ENCODE measurements at regions not wholly inside any gene's neighbourhood (a gene's known extent, or its start where the extent isn't known, plus 50 kb on each side); places are given as distances from the start of the nearest gene placed in this dataset.
A peak's percentile ranks its signal among the peaks of the same experiment; 100 is the strongest.

GRCh38 chr9:28064241-28064815 is 491.0 kb upstream of the C9orf72 start:
- TF ChIP-seq SUZ12 (IDR thresholded peaks at IDR 0.05; ENCODE audit: extremely low read depth, insufficient read depth, insufficient read length) (no peak), YY1 (IDR thresholded peaks at IDR 0.05; ENCODE audit: insufficient read depth, insufficient read length) (no peak), ZNF274 (IDR thresholded peaks at IDR 0.05; ENCODE audit: low read depth, low read length) (no peak)
- Histone ChIP-seq H3K9ac (ENCODE audit: insufficient read length, low read depth) (no peak overlapping the region), H3K4me3 (ENCODE audit: insufficient read length, low read depth) (no peak overlapping the region), H3K4me1 (ENCODE audit: insufficient read depth, insufficient read length) (no peaks in the 10 kb centered on the region), H3K36me3 (ENCODE audit: insufficient read depth, insufficient read length, low read length) (no peaks in the 10 kb centered on the region), H3K27me3 (ENCODE audit: insufficient read depth, insufficient read length) (no peaks in the 10 kb centered on the region), H3K9me3 (ENCODE audit: insufficient read depth, low read length) (no peaks in the 10 kb centered on the region)
- DNase-seq (ENCODE audit: low read depth, low spot score): no peak

- H3K36me3 ChIP-seq (ENCODE audit: insufficient read depth, insufficient read length, low read length): no peaks in the 10 kb centered on the region
- no peak overlapping the region for H3K9ac ChIP-seq (ENCODE audit: insufficient read length, low read depth)
- H3K4me3 ChIP-seq (ENCODE audit: insufficient read length, low read depth): no peak overlapping the region
- DNase-seq (ENCODE audit: low read depth, low spot score): peak; percentile 39
- no peaks in the 10 kb centered on the region for H3K9me3 ChIP-seq (ENCODE audit: insufficient read depth, low read length)
- H3K27me3 ChIP-seq (ENCODE audit: insufficient read depth, insufficient read length): no peaks in the 10 kb centered on the region
- H3K4me1 ChIP-seq (ENCODE audit: insufficient read depth, insufficient read length): no peaks in the 10 kb centered on the region
- no peak for TF ChIP-seq SUZ12 (IDR thresholded peaks at IDR 0.05; ENCODE audit: extremely low read depth, insufficient read depth, insufficient read length)
- TF ChIP-seq ZNF274 (IDR thresholded peaks at IDR 0.05; ENCODE audit: low read depth, low read length): no peak
These were observed 500.0 kb upstream of the C9orf72 start for GRCh38 chr9:28073270-28073669.

GRCh38 chr9:28079677-28080076 is 506.4 kb upstream of the C9orf72 start:
- Histone ChIP-seq H3K4me1 (ENCODE audit: insufficient read depth, insufficient read length) (no peaks in the 10 kb centered on the region), H3K9me3 (ENCODE audit: insufficient read depth, low read length) (no peaks in the 10 kb centered on the region), H3K36me3 (ENCODE audit: insufficient read depth, insufficient read length, low read length) (no peaks in the 10 kb centered on the region), H3K4me3 (ENCODE audit: insufficient read length, low read depth) (no peak overlapping the region), H3K9ac (ENCODE audit: insufficient read length, low read depth) (no peak overlapping the region), H3K27me3 (ENCODE audit: insufficient read depth, insufficient read length) (no peaks in the 10 kb centered on the region)
- TF ChIP-seq ZNF274 (IDR thresholded peaks at IDR 0.05; ENCODE audit: low read depth, low read length) (no peak), YY1 (IDR thresholded peaks at IDR 0.05; ENCODE audit: insufficient read depth, insufficient read length) (no peak), SUZ12 (IDR thresholded peaks at IDR 0.05; ENCODE audit: extremely low read depth, insufficient read depth, insufficient read length) (no peak)
- no peak for DNase-seq (ENCODE audit: low read depth, low spot score)

- no peaks in the 10 kb centered on the region for H3K27me3 ChIP-seq (ENCODE audit: insufficient read depth, insufficient read length)
- no peak for TF ChIP-seq SUZ12 (IDR thresholded peaks at IDR 0.05; ENCODE audit: extremely low read depth, insufficient read depth, insufficient read length)
- no peak for TF ChIP-seq ZNF274 (IDR thresholded peaks at IDR 0.05; ENCODE audit: low read depth, low read length)
- no peak for TF ChIP-seq YY1 (IDR thresholded peaks at IDR 0.05; ENCODE audit: insufficient read depth, insufficient read length)
- H3K4me1 ChIP-seq (ENCODE audit: insufficient read depth, insufficient read length): no peaks in the 10 kb centered on the region
- DNase-seq (ENCODE audit: low read depth, low spot score): no peak
- no peak overlapping the region for H3K4me3 ChIP-seq (ENCODE audit: insufficient read length, low read depth)
- no peaks in the 10 kb centered on the region for H3K36me3 ChIP-seq (ENCODE audit: insufficient read depth, insufficient read length, low read length)
- no peaks in the 10 kb centered on the region for H3K9me3 ChIP-seq (ENCODE audit: insufficient read depth, low read length)
- no peak overlapping the region for H3K9ac ChIP-seq (ENCODE audit: insufficient read length, low read depth)
These were observed 509.4 kb upstream of the C9orf72 start for GRCh38 chr9:28082671-28083070.

- H3K9ac ChIP-seq (ENCODE audit: insufficient read length, low read depth): no peak overlapping the region
- no peaks in the 10 kb centered on the region for H3K4me1 ChIP-seq (ENCODE audit: insufficient read depth, insufficient read length)
- H3K36me3 ChIP-seq (ENCODE audit: insufficient read depth, insufficient read length, low read length): no peaks in the 10 kb centered on the region
- no peaks in the 10 kb centered on the region for H3K9me3 ChIP-seq (ENCODE audit: insufficient read depth, low read length)
- TF ChIP-seq SUZ12 (IDR thresholded peaks at IDR 0.05; ENCODE audit: extremely low read depth, insufficient read depth, insufficient read length) (no peak), ZNF274 (IDR thresholded peaks at IDR 0.05; ENCODE audit: low read depth, low read length) (no peak), YY1 (IDR thresholded peaks at IDR 0.05; ENCODE audit: insufficient read depth, insufficient read length) (no peak)
- no peak overlapping the region for H3K4me3 ChIP-seq (ENCODE audit: insufficient read length, low read depth)
- H3K27me3 ChIP-seq (ENCODE audit: insufficient read depth, insufficient read length): no peaks in the 10 kb centered on the region
- no peak for DNase-seq (ENCODE audit: low read depth, low spot score)
These were observed 513.6 kb upstream of the C9orf72 start for GRCh38 chr9:28086881-28087280.

GRCh38 chr9:28092981-28093936 is 520.0 kb upstream of the C9orf72 start:
- no peak overlapping the region for H3K4me3 ChIP-seq (ENCODE audit: insufficient read length, low read depth)
- H3K36me3 ChIP-seq (ENCODE audit: insufficient read depth, insufficient read length, low read length): no peaks in the 10 kb centered on the region
- no peaks in the 10 kb centered on the region for H3K4me1 ChIP-seq (ENCODE audit: insufficient read depth, insufficient read length)
- no peaks in the 10 kb centered on the region for H3K9me3 ChIP-seq (ENCODE audit: insufficient read depth, low read length)
- no peak overlapping the region for H3K9ac ChIP-seq (ENCODE audit: insufficient read length, low read depth)
- no peaks in the 10 kb centered on the region for H3K27me3 ChIP-seq (ENCODE audit: insufficient read depth, insufficient read length)
- no peak for DNase-seq (ENCODE audit: low read depth, low spot score)
- TF ChIP-seq SUZ12 (IDR thresholded peaks at IDR 0.05; ENCODE audit: extremely low read depth, insufficient read depth, insufficient read length): no peak
- no peak for TF ChIP-seq ZNF274 (IDR thresholded peaks at IDR 0.05; ENCODE audit: low read depth, low read length)
- TF ChIP-seq YY1 (IDR thresholded peaks at IDR 0.05; ENCODE audit: insufficient read depth, insufficient read length): no peak

- no peaks in the 10 kb centered on the region for H3K36me3 ChIP-seq (ENCODE audit: insufficient read depth, insufficient read length, low read length)
- H3K9me3 ChIP-seq (ENCODE audit: insufficient read depth, low read length): no peaks in the 10 kb centered on the region
- H3K27me3 ChIP-seq (ENCODE audit: insufficient read depth, insufficient read length): no peaks in the 10 kb centered on the region
- TF ChIP-seq YY1 (IDR thresholded peaks at IDR 0.05; ENCODE audit: insufficient read depth, insufficient read length) (no peak), ZNF274 (IDR thresholded peaks at IDR 0.05; ENCODE audit: low read depth, low read length) (no peak), SUZ12 (IDR thresholded peaks at IDR 0.05; ENCODE audit: extremely low read depth, insufficient read depth, insufficient read length) (no peak)
- H3K4me1 ChIP-seq (ENCODE audit: insufficient read depth, insufficient read length): no peaks in the 10 kb centered on the region
- no peak overlapping the region for H3K4me3 ChIP-seq (ENCODE audit: insufficient read length, low read depth)
- DNase-seq (ENCODE audit: low read depth, low spot score): no peak
- H3K9ac ChIP-seq (ENCODE audit: insufficient read length, low read depth): no peak overlapping the region
These were observed 528.2 kb upstream of the C9orf72 start for GRCh38 chr9:28101509-28101908.

Measured in NT2/D1 (cell line).